Mesendoderm (in vitro differentiated cells): ENCODE measurements at regions not wholly inside any gene's neighbourhood (a gene's known extent, or its start where the extent isn't known, plus 50 kb on each side); places are given as distances from the start of the nearest gene placed in this dataset.

ENCODE experiments used
- DNase-seq: peaks from one replicate; pipeline ENCODE4 v3.0.0; 2013
- H2AK5ac ChIP-seq: 2 replicates; pipeline ENCODE4 v1.6.1; 2013; ENCODE audit warnings: low read length, inconsistent platforms
- H2BK120ac ChIP-seq: 2 replicates; pipeline ENCODE4 v1.6.1; 2013; ENCODE audit warnings: low read depth, mild to moderate bottlenecking, low read length, moderate library complexity, mixed read lengths
- H2BK15ac ChIP-seq: replicated peaks from 2 replicates; pipeline ENCODE4 v1.6.1; 2013; ENCODE audit warnings: low read depth, mild to moderate bottlenecking, moderate library complexity
- H2BK5ac ChIP-seq: 2 replicates; pipeline ENCODE4 v1.6.1; 2013; ENCODE audit warnings: low read length, inconsistent platforms
- H3K18ac ChIP-seq: 2 replicates; pipeline ENCODE4 v1.6.1; 2013; ENCODE audit warnings: mild to moderate bottlenecking, low read length, mixed read lengths
- H3K23ac ChIP-seq: one replicate; pipeline ENCODE4 v1.6.1; 2013; ENCODE audit warnings: low read length
- H3K27ac ChIP-seq: 2 replicates; pipeline ENCODE4 v1.5.1; 2013; ENCODE audit warnings: low read depth, mild to moderate bottlenecking, inconsistent platforms, low read length, moderate library complexity
- H3K27me3 ChIP-seq: 2 replicates; pipeline ENCODE4 v1.6.1; 2013; ENCODE audit warnings: low read length, control low read depth, mild to moderate bottlenecking, inconsistent platforms; ENCODE audit not compliant: insufficient read depth, poor library complexity
- H3K36me3 ChIP-seq: 2 replicates; pipeline ENCODE4 v1.6.1; 2013; ENCODE audit warnings: low read length, inconsistent platforms; ENCODE audit not compliant: control insufficient read depth, insufficient read depth
- H3K4ac ChIP-seq: one replicate; pipeline ENCODE4 v1.6.1; 2013; ENCODE audit warnings: low read depth, mild to moderate bottlenecking, low read length, moderate library complexity
- H3K4me1 ChIP-seq: 2 replicates; pipeline ENCODE4 v1.6.1; 2013; ENCODE audit warnings: low read depth, low read length, inconsistent platforms; ENCODE audit not compliant: control insufficient read depth
- H3K4me2 ChIP-seq: 2 replicates; pipeline ENCODE4 v1.6.1; 2013; ENCODE audit warnings: low read length
- H3K4me3 ChIP-seq: 2 replicates; pipeline ENCODE4 v1.5.1; 2013; ENCODE audit warnings: mild to moderate bottlenecking, low read length
- H3K56ac ChIP-seq: one replicate; pipeline ENCODE4 v1.6.1; 2013; ENCODE audit warnings: low read length
- H3K79me1 ChIP-seq: 2 replicates; pipeline ENCODE4 v1.6.1; 2013; ENCODE audit warnings: low read length, inconsistent platforms
- H3K79me2 ChIP-seq: 2 replicates; pipeline ENCODE4 v1.6.1; 2013; ENCODE audit warnings: mild to moderate bottlenecking, low read length; ENCODE audit not compliant: control insufficient read depth, insufficient read depth
- H3K9ac ChIP-seq: 2 replicates; pipeline ENCODE4 v1.6.1; 2013; ENCODE audit warnings: low read length, inconsistent platforms
- H4K5ac ChIP-seq: one replicate; pipeline ENCODE4 v1.6.1; 2013; ENCODE audit warnings: low read length
- H4K8ac ChIP-seq: one replicate; pipeline ENCODE4 v1.6.1; 2013; ENCODE audit warnings: low read depth, mild to moderate bottlenecking, control low read depth, low read length, moderate library complexity
- WGBS: extraction: QIAGEN DNeasy Blood & Tissue Kit; methylation state at CpG from one replicate; pipeline ENCODE4 v1.1.7; 2013; ENCODE audit warnings: low lambda C conversion rate, missing lambda C conversion rate; ENCODE audit not compliant: insufficient coverage; ENCODE audit errors: extremely low coverage; 5-methylcytosine and 5-hydroxymethylcytosine counted together

GRCh38 chr18:76265497-76266235, 229.4 kb downstream of the ZNF516 start:
- H3K23ac ChIP-seq: no peak overlapping the region
- H2BK5ac ChIP-seq: no peak overlapping the region
- H3K56ac ChIP-seq: no peak overlapping the region
- H2BK15ac ChIP-seq: no peak overlapping the region
- no CpG with 5 or more reads among the region's 9 CpGs for WGBS
- no peaks in the 10 kb centered on the region for H3K79me1 ChIP-seq
- H3K27ac ChIP-seq: no peak overlapping the region
- H3K36me3 ChIP-seq: no peaks in the 10 kb centered on the region
- H3K4me2 ChIP-seq: no peak overlapping the region
- no peak overlapping the region for H4K8ac ChIP-seq
- no peaks in the 10 kb centered on the region for H3K4me1 ChIP-seq
- H2BK120ac ChIP-seq: no peak overlapping the region
- no peak overlapping the region for H3K9ac ChIP-seq
- H4K5ac ChIP-seq: no peak overlapping the region
- H3K4me3 ChIP-seq: no peak overlapping the region
- H3K4ac ChIP-seq: no peak overlapping the region
- H2AK5ac ChIP-seq: no peak overlapping the region
- H3K18ac ChIP-seq: no peak overlapping the region
- no peak for DNase-seq
- H3K79me2 ChIP-seq: no peaks in the 10 kb centered on the region
- no peaks in the 10 kb centered on the region for H3K27me3 ChIP-seq

- no CpG with 5 or more reads among the region's 10 CpGs for WGBS
- H4K5ac ChIP-seq: no peak overlapping the region
- H4K8ac ChIP-seq: no peak overlapping the region
- H3K23ac ChIP-seq: peak overlapping the region; percentile 80
- DNase-seq: no peak
- H3K18ac ChIP-seq: no peak overlapping the region
- H3K79me1 ChIP-seq: no peaks in the 10 kb centered on the region
- H3K36me3 ChIP-seq: no peaks in the 10 kb centered on the region
- H3K56ac ChIP-seq: no peak overlapping the region
- no peak overlapping the region for H2BK120ac ChIP-seq
- no peak overlapping the region for H2AK5ac ChIP-seq
- no peak overlapping the region for H3K4ac ChIP-seq
- no peak overlapping the region for H3K4me3 ChIP-seq
- H3K27me3 ChIP-seq: no peaks in the 10 kb centered on the region
- H3K4me1 ChIP-seq: no peaks in the 10 kb centered on the region
- no peak overlapping the region for H3K9ac ChIP-seq
- H2BK15ac ChIP-seq: no peak overlapping the region
- H3K4me2 ChIP-seq: no peak overlapping the region
- H3K27ac ChIP-seq: no peak overlapping the region
- H2BK5ac ChIP-seq: no peak overlapping the region
- no peaks in the 10 kb centered on the region for H3K79me2 ChIP-seq
These were observed 230.2 kb downstream of the ZNF516 start for GRCh38 chr18:76264876-76265250.

GRCh38 chr18:76264198-76264875, 230.7 kb downstream of the ZNF516 start:
- no peak for DNase-seq
- no peak overlapping the region for H2BK15ac ChIP-seq
- no peak overlapping the region for H3K4me2 ChIP-seq
- WGBS: no CpG with 5 or more reads among the region's 18 CpGs
- no peak overlapping the region for H3K18ac ChIP-seq
- no peak overlapping the region for H3K27ac ChIP-seq
- no peak overlapping the region for H2AK5ac ChIP-seq
- no peak overlapping the region for H3K4ac ChIP-seq
- H3K4me3 ChIP-seq: no peak overlapping the region
- H4K5ac ChIP-seq: no peak overlapping the region
- H4K8ac ChIP-seq: no peak overlapping the region
- peak overlapping the region; percentile 80 for H3K23ac ChIP-seq
- H3K79me1 ChIP-seq: no peaks in the 10 kb centered on the region
- no peaks in the 10 kb centered on the region for H3K4me1 ChIP-seq
- H3K9ac ChIP-seq: no peak overlapping the region
- H3K79me2 ChIP-seq: no peaks in the 10 kb centered on the region
- H2BK120ac ChIP-seq: no peak overlapping the region
- no peak overlapping the region for H2BK5ac ChIP-seq
- H3K36me3 ChIP-seq: no peaks in the 10 kb centered on the region
- no peaks in the 10 kb centered on the region for H3K27me3 ChIP-seq
- no peak overlapping the region for H3K56ac ChIP-seq

GRCh38 chr18:76263046-76264005, 231.7 kb downstream of the ZNF516 start:
- no peak overlapping the region for H3K4me2 ChIP-seq
- no peak overlapping the region for H3K9ac ChIP-seq
- no peak overlapping the region for H3K18ac ChIP-seq
- no peak overlapping the region for H3K4me3 ChIP-seq
- no peak overlapping the region for H3K23ac ChIP-seq
- H2BK5ac ChIP-seq: no peak overlapping the region
- no peak overlapping the region for H2AK5ac ChIP-seq
- no peak overlapping the region for H3K27ac ChIP-seq
- no peak for DNase-seq
- no peak overlapping the region for H3K4ac ChIP-seq
- no peak overlapping the region for H3K56ac ChIP-seq
- H3K79me1 ChIP-seq: no peaks in the 10 kb centered on the region
- no peak overlapping the region for H4K5ac ChIP-seq
- no peaks in the 10 kb centered on the region for H3K4me1 ChIP-seq
- no peak overlapping the region for H2BK120ac ChIP-seq
- no CpG with 5 or more reads among the region's 18 CpGs for WGBS
- no peaks in the 10 kb centered on the region for H3K79me2 ChIP-seq
- no peaks in the 10 kb centered on the region for H3K27me3 ChIP-seq
- no peaks in the 10 kb centered on the region for H3K36me3 ChIP-seq
- no peak overlapping the region for H4K8ac ChIP-seq
- no peak overlapping the region for H2BK15ac ChIP-seq

- WGBS: no CpG with 5 or more reads among the region's 16 CpGs
- Histone ChIP-seq H3K9ac (no peak overlapping the region), H3K4ac (no peak overlapping the region), H3K27me3 (no peaks in the 10 kb centered on the region), H2BK120ac (no peak overlapping the region), H3K4me3 (no peak overlapping the region), H2BK5ac (no peak overlapping the region), H3K4me1 (no peaks in the 10 kb centered on the region), H2AK5ac (no peak overlapping the region), H4K8ac (no peak overlapping the region), H3K56ac (no peak overlapping the region), H3K4me2 (no peak overlapping the region), H3K79me2 (no peaks in the 10 kb centered on the region), H3K36me3 (no peaks in the 10 kb centered on the region), H4K5ac (no peak overlapping the region), H3K79me1 (no peaks in the 10 kb centered on the region), H3K18ac (no peak overlapping the region), H2BK15ac (no peak overlapping the region), H3K23ac (no peak overlapping the region), H3K27ac (no peak overlapping the region)
- DNase-seq: no peak
These were observed 234.0 kb downstream of the ZNF516 start for GRCh38 chr18:76260941-76261472.
